Hematopoietic multipotent progenitor cell treated with erythropoietin and hydrocortisone succinate and interleukin-3 and kit ligand, for 4 days (in vitro differentiated cells): ENCODE measurements at regions not wholly inside any gene's neighbourhood (a gene's known extent, or its start where the extent isn't known, plus 50 kb on each side); places are given as distances from the start of the nearest gene placed in this dataset.
A peak's percentile ranks its signal among the peaks of the same experiment; 100 is the strongest.
"Not testable (repeated sequence)": the region's sequence is repeated elsewhere in the genome, so short reads cannot be mapped to it uniquely, and the experiment has no call there.

Experiments
- DNase-seq: peaks from one replicate; pipeline ENCODE4 v3.0.0-alpha.2; 2015

GRCh38 chr1:157319567-157319966 lies 181.4 kb upstream of the ETV3 start:
- DNase-seq: no peak

DNA sequence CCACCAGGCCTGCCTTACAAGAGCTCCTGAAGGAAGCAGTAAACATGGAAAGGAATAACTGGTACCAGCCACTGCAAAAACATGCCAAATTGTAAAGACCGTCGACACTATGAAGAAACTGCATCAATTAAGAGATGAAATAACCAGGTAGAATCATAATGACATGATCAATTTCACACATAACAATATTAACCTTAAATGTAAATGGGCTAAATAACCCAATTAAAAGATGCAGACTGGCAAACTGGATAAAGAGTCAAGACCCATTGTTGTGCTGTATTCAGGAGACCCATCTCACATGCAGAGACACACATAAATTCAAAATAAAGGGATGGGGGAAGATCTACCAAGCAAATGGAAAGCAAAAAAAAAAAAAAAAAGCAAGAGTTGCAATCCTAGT lies 179.0 kb upstream of the ETV3 start:
- DNase-seq: not testable (repeated sequence)

GRCh38 chr1:157315544-157315943 lies 177.3 kb upstream of the ETV3 start:
- DNase-seq: no peak

DNA sequence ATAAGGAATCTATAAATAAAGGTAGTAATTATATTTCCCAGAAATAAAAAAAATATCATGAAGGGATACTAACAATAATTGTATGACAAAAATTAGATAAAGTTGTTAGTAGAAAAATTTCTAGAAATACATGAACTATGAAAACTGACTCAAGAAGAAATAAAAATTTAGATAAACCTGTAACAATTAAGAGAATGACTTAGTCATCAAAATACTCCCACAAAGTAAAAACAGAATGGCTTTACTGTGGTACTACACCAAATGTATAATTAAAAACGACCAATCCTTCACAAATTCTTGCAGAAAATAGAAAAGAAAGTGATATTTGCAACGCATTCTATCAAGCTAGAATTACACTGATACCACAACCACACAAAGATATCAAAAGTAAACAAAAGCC lies 176.2 kb upstream of the ETV3 start:
- DNase-seq: no peak

- DNase-seq: no peak
Observed at GRCh38 chr1:157313240-157313807, 175.1 kb upstream of the ETV3 start.

- peak; percentile 71 for DNase-seq
Observed at GRCh38 chr1:157312082-157312812, 174.1 kb upstream of the ETV3 start.

- no peak for DNase-seq
Observed at GRCh38 chr1:157311730-157312081, 173.5 kb upstream of the ETV3 start.

- DNase-seq: peak; percentile 94
Observed at GRCh38 chr1:157310805-157311729, 172.9 kb upstream of the ETV3 start.

GRCh38 chr1:157310401-157310800 lies 172.2 kb upstream of the ETV3 start:
- DNase-seq: no peak

DNA sequence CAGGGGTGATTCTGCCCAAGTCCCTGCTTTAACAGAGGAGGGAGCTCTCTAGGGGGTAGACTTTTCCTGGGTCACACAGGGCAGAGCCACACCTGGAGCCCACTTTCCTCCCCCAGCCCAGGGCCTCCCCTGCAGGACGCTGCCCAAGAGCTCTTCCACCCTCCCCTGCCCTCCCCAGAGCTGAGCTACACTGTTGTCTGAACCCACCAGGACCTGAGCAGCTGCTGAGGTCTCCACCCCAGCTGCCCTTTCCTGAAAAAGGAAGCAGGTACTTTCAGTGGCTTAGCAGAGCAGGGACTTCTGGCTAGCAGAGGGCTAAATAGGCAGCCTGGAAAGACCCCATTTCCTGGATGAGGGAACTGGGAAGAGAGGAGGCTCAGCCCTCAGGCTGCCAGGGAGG lies 169.3 kb upstream of the ETV3 start:
- DNase-seq: no peak

DNA sequence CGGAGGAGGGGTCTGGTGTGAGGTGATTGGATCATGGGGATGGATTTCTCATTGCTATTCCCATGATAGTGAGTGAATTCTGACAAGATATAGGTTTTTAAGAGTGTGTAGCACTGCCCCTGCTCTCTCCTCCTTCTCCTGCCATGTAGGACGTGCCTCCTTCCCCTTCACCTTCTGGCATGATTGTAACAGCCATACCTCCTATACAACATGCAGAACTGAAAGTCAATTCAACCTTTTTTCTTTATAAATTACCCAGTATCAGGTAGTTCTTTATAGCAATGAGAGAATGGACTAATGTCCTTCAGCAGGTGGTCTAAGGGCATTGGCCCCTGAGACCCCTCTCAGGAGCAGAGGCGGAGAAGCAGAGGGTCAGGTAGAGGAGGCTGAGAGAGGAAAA lies 168.7 kb upstream of the ETV3 start:
- DNase-seq: no peak

DNA sequence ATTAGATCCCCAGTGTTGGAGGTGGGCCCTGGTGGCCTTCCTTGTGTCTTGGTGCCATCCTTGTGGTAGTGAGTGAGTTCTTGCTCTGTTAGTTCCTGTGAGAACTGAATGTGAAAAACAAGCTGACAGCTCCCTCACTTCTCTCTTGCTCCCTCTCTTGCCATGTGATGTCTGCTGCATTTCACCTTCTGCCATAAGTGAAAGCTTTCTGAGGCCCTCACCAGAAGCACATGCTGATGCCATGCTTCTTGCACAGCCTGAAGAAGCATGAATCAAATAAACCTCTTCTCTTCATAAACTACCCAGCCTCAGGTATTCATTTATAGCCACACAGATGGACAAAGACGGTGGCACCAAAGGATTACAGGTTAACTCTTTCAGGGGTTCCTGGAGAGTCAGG lies 166.1 kb upstream of the ETV3 start:
- no peak for DNase-seq

DNA sequence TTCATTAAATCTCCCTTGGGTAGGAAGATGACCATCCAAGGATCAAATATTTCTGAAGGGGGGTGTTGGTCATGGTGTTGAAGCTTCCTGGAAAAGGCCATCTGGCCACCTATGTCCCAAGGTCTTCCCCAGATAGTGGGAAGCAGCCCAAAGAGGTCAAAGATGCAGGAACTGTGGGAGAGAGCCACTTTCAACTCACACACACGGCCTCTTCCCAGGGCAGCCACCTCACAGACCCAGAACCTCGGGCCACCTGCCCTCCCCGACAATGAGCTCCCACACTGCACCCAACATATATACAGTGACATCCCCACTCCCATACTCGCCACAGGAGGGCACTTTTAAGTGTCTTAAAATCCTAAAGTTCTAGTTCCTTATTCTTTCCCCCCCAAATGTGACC lies 164.5 kb upstream of the ETV3 start:
- DNase-seq: no peak

GRCh38 chr1:157302199-157302497 lies 164.0 kb upstream of the ETV3 start:
- no peak for DNase-seq

DNA sequence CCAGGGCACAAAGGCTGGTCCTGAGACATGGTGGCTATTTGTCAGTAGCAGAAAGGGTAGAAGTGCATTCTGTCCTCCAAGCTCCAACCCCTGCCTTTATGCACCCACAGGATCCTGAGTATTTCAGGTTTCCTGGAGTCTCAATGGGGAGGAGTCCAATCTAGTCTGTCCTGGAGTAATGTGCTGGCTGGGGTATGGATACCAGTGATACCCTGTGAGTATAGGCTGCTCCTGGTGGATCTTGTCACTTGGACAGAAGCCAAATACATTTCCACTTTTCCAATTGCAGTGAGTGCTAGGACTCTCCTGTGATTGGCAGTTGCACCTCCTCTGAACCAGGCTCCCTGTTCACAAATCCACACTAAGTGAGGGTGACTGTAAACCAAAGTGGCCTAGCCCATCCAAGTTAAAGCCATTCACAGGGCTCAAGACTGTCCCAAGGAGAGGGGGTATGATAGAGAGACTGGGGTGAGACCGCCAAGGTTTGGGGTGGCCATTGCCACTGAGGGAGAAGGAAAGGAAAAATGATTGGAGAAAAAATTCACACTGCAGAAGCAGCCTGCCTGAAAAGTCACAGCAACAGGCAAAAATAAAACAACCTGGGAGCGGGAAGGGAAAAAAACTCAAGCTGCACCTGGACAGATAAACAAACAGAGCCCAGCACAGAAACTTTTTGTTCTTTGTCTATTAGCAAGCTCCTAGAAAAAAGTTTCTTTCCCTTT lies 163.4 kb upstream of the ETV3 start:
- DNase-seq: no peak

DNA sequence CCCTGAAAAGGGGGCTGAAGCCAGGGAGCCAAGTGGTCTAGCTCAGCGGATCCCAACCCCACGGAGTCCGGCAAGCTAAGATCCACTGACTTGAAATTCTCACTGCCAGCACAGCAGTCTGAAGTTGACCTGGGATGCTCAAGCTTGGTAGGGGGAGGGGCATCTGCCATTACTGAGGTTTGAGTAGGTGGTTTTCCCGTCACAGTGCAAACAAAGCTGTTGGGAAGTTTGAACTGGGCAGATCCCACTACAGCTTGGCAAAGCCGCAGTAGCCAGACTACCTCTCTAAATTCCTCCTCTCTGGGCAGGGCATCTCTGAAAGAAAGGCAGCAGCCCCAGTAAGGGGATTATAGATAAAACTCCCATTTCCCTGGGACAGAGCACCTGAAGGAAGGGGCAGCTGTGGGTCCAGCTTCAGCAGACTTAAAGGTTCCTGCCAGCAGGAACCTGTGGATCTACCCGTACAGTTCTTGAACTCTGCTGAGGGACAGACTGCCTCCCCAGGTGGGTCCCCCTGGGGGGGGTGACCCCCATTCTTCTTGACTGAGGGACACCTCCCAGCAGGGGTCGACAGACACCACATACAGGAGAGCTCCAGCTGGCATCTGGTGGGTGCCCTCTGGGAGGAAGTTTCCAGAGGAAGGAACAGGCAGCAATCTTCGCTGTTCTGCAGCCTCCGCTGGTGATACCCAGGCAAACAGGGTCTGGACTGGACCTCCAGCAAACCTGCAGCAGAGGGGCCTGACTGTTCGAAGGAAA lies 156.4 kb upstream of the ETV3 start:
- not testable (repeated sequence) for DNase-seq

DNA sequence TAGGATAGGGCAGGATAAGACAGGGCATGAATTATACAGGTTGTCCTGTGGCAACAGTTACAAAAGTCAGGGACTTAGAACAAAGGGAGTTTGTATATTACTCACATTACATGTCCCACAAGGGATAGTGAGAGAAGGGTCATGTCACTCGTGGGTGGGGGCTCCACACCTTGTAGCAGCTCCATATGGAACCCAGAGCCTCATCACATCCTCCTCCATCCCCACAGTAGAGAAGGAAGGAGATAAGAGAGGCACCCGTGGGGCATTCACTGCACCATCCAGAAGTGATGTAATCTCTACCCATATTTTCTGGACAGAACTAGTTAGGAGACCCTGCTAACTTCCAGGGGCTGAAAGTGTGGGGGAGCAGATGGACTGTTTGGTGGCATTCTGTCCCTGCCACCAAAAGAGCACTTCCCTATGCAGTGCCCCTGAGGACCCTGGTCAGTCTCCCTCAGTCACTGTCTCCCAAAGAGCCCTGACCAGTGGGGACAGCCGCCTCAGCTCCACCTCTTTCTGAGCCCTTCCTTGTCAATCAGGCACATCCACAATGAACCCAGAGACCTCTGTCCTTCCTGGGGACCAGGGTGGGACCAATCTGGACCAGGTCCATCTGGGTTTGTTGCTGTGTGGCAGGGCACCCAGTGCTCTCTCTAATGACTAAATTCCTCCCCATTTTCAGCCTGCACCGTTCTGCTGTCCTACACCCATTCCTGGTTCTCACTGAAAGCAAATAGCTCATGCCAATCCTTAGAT lies 154.8 kb upstream of the ETV3 start:
- DNase-seq: no peak

- no peak for DNase-seq
Observed at GRCh38 chr1:157292302-157292701, 154.1 kb upstream of the ETV3 start.

DNA sequence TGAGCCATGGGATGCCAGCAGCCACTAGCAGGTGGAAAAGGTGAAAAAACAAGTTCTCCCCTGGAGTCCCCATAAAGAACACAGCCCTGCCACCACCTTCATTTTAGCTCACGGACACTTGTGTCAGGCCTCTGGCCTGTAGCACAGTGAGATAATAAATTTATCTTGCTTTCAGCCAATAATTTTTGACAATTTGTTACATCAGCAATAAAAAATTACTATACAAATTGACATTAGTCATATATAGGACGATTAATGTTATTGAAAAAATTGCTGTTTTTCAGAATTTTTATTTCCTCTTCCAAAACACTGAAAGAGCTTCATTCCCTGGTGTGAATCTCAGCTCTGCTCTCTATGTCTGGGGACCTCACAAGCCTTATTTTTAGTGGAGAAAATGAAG lies 152.9 kb upstream of the ETV3 start:
- DNase-seq: no peak

GRCh38 chr1:157289424-157290105 lies 151.4 kb upstream of the ETV3 start:
- DNase-seq: no peak

DNA sequence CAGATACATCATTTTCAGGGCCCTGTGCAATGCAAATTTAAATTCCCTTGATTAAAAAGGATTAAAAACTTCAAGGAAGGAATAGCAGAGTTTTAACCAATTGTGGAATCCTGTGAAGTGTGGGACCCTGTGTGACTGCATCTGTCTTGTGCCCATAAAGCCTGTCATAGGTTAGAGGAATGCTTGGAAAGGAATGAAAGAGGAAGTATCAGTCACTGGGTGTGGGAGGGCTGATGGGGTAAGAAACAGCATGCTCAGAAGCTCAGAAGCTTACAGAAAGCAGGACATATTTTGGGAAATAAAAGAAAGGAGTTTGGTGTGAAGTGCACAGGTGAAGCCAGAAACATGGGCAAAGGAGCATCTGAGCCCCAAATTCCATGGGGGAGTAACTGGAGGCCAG lies 150.8 kb upstream of the ETV3 start:
- peak; percentile 43 for DNase-seq
